ENCODE measurements at regions not wholly inside any gene's neighbourhood (a gene's known extent, or its start where the extent isn't known, plus 50 kb on each side); places are given as distances from the start of the nearest gene placed in this dataset.

DNA sequence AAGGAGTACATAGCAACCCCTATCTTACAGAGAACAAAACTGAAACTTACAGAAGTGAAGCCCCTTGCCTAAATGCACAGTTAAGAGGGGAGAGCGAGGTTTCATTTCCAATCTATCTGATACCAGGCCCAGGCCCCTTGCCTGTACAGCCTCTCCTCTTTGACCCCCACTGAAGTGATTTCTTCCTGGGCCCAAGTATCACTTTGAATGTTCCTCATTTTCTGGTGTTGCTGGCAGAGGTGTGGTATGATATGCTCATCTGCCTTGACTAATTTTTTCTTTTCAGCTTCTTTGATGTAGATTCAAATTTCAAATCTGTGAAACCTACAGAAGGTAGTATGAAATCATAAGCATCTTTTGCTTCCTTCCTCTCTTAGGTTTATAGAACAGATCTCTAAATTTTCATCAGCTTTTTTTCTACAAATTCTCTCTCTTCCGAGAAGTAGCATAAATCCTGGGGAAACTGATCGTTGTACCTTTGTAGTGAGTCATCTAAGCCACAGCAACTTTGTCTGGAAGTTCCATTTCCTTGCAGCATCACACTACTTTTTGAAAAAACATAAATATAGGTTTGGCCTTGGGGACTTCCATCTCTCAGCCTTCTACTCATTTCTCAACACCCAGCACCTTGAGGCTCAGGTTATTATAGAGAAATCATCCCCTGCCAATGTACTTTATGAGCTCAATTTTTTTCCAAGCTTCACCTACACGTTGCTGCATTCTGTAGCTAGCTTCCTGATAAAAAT is 402.4 kb upstream of the PTGER4 start:
- H3K36me3 ChIP-seq, result no peaks in the 10 kb centered on the region
- TF ChIP-seq POLR2A (IDR thresholded peaks at IDR 0.05), result no peak
- TF ChIP-seq, protein P1, sequence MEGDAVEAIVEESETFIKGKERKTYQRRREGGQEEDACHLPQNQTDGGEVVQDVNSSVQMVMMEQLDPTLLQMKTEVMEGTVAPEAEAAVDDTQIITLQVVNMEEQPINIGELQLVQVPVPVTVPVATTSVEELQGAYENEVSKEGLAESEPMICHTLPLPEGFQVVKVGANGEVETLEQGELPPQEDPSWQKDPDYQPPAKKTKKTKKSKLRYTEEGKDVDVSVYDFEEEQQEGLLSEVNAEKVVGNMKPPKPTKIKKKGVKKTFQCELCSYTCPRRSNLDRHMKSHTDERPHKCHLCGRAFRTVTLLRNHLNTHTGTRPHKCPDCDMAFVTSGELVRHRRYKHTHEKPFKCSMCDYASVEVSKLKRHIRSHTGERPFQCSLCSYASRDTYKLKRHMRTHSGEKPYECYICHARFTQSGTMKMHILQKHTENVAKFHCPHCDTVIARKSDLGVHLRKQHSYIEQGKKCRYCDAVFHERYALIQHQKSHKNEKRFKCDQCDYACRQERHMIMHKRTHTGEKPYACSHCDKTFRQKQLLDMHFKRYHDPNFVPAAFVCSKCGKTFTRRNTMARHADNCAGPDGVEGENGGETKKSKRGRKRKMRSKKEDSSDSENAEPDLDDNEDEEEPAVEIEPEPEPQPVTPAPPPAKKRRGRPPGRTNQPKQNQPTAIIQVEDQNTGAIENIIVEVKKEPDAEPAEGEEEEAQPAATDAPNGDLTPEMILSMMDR (IDR thresholded peaks at IDR 0.05), result no peak
- ATAC-seq (no peak), DNase-seq (no peak)
- no peak overlapping the region for H3K4me3 ChIP-seq
- H3K4me1 ChIP-seq, result no peaks in the 10 kb centered on the region
- WGBS, 4 donors, result 80 to 84% (median 81%) methylated on average over 4 of the region's 4 CpGs
- intact Hi-C loops (cut with DNase I), result no loop called here
- no peaks in the 10 kb centered on the region for H3K27me3 ChIP-seq
- no peaks in the 10 kb centered on the region for H3K9me3 ChIP-seq
- H3K27ac ChIP-seq, result no peak overlapping the region

DNA sequence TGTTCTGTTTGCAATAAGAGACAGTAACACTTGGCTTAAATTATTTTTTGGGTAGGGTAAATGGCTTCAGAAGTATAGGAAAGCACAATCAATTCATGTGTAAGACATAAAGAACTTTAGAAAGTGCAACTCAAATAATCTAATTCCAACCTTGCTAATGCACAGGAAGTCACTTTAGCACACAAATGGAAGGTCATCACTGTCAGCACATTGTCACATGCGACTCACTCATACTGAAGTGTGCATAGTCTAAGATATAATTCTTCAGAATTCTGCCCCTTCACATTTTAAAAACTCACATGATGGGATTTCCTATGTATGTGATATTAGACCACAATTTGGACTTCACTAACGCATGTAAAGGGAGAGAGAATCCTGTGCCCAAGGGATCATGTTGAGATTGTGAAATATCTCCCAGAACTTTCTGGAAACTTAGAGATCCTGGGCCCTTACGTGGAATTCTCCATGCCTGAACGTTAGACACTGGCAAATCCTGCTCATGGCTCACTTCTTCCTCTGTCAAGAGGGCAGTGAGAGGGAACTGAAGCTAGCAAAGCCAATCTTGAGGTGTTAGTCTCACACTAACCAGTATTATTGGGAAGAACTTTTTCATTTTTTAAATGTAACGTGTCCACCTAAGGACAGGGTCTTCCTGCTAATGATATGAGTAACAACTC is 403.2 kb upstream of the PTGER4 start:
- Histone ChIP-seq H3K36me3 (no peaks in the 10 kb centered on the region), H3K27ac (no peak overlapping the region), H3K4me3 (no peak overlapping the region), H3K27me3 (no peaks in the 10 kb centered on the region), H3K4me1 (peaks cover 0 to 3% (median 0%) of the 10 kb centered on the region in 12 donors), H3K9me3 (no peaks in the 10 kb centered on the region)
- TF ChIP-seq POLR2A (IDR thresholded peaks at IDR 0.05), result no peak
- TF ChIP-seq, protein P1 (IDR thresholded peaks at IDR 0.05), result no peak
- no peak for DNase-seq
- 79 to 82% (median 82%) methylated on average over 5 of the region's 5 CpGs for WGBS, 4 donors
- intact Hi-C loops (cut with DNase I), result no loop called here
- no peak for ATAC-seq

DNA sequence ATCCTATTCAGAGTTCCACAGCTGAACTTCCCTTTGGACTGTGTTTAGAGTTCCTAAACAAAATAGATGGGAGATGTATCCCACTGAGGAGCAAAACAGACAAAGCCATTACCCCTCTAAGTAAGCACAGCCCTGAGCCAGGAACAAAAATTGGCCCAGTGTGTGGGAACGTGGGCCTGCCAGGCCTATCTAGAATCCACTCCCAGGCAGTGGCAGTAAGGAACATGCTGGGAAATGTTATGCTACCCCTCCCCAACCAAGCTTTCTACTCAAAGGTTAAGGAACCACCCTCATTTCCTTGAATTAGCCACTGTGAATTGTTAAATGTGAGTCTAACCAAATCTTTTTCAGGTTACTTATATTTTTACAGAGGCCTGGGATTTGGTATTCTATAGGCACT is 405.1 kb upstream of the PTGER4 start:
- WGBS, 4 donors, result 20 to 67% (median 36%) methylated on average over 1 of the region's 1 CpG
- TF ChIP-seq POLR2A (IDR thresholded peaks at IDR 0.05), result no peak
- TF ChIP-seq, protein P1 (IDR thresholded peaks at IDR 0.05), result no peak
- Histone ChIP-seq H3K27me3 (no peaks in the 10 kb centered on the region), H3K4me3 (no peak overlapping the region), H3K9me3 (no peaks in the 10 kb centered on the region), H3K27ac (no peak overlapping the region), H3K36me3 (no peaks in the 10 kb centered on the region), H3K4me1 (peaks cover 0 to 21% (median 1%) of the 10 kb centered on the region in 12 donors)
- ATAC-seq (no peak), DNase-seq (no peak)
- intact Hi-C loops (cut with DNase I), result no loop called here

DNA sequence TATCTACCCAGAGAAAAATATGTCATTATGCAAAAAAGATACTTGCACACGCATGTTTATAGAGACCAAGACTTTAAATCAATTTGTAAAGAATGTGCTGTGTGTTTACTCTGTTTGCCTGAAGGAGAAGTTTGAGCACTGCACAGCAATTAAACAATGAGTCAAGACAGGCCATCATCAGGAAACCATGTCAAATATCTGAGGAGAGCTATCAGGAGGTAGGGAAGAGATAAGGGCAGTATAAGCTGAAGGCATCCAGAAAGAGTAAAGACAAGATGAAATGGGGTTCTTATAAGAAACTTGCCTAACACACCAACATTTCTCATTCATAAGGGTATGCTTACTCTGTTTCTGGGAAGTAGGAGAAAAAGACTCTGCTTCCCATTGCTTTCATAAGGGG is 405.8 kb upstream of the PTGER4 start:
- no peaks in the 10 kb centered on the region for H3K9me3 ChIP-seq
- intact Hi-C loops (cut with DNase I), result no loop called here
- 95 to 97% (median 96%) methylated on average over 1 of the region's 1 CpG for WGBS, 4 donors
- no peak overlapping the region for H3K4me3 ChIP-seq
- DNase-seq (no peak), ATAC-seq (no peak)
- H3K27me3 ChIP-seq, result no peaks in the 10 kb centered on the region
- no peaks in the 10 kb centered on the region for H3K36me3 ChIP-seq
- peaks cover 0 to 24% (median 1%) of the 10 kb centered on the region in 12 donors for H3K4me1 ChIP-seq
- TF ChIP-seq, protein P1 (IDR thresholded peaks at IDR 0.05), result no peak
- no peak for TF ChIP-seq POLR2A (IDR thresholded peaks at IDR 0.05)
- no peak overlapping the region for H3K27ac ChIP-seq

Measured in heart left ventricle (tissue), 16 donors.